Sigmoid colon (tissue), 4 donors: ENCODE measurements at regions not wholly inside any gene's neighbourhood (a gene's known extent, or its start where the extent isn't known, plus 50 kb on each side); places are given as distances from the start of the nearest gene placed in this dataset.

Experiments used
- CTCF ChIP-seq, 4 experiments: fragments of 450-650 bp in 3 of 4; fragments of 200-600 bp in 1 of 4; IDR thresholded peaks; one replicate each; pipeline ENCODE4 v1.5.1; 2016 to 2019; ENCODE audit warnings: antibody characterized with exemption in 4 of 4, mild to moderate bottlenecking in 3 of 4, moderate library complexity in 2 of 4
- POLR2A ChIP-seq, 2 donors: fragments of 450-650 bp; IDR thresholded peaks; one replicate each; pipeline ENCODE4 v1.6.1; 2016; ENCODE audit warnings: antibody characterized with exemption in 2 of 2, mild to moderate bottlenecking in 2 of 2, moderate library complexity in 2 of 2
- POLR2AphosphoS5 ChIP-seq, 4 donors: sonication (generic); formaldehyde crosslinking; IDR thresholded peaks; one replicate each; pipeline ENCODE4 v1.6.1; 2017; ENCODE audit warnings: antibody characterized with exemption in 4 of 4

GRCh38 chr5:2475902-2476301, 275.6 kb downstream of the IRX2 start:
- TF ChIP-seq CTCF (IDR thresholded peaks at IDR 0.05) (no peak), POLR2A (IDR thresholded peaks at IDR 0.05) (no peak), POLR2AphosphoS5 (IDR thresholded peaks at IDR 0.05) (no peak)
